GM18867 (cell line): ENCODE measurements at regions not wholly inside any gene's neighbourhood (a gene's known extent, or its start where the extent isn't known, plus 50 kb on each side); places are given as distances from the start of the nearest gene placed in this dataset.
"Not testable (repeated sequence)": the region's sequence is repeated elsewhere in the genome, so short reads cannot be mapped to it uniquely, and the experiment has no call there.

Experiments used
- ATAC-seq: cut with Tn5 transposase; IDR thresholded peaks from one replicate; pipeline ENCODE4 v1.9.1; 2021; ENCODE audit warnings: mild to moderate bottlenecking, moderate library complexity; ENCODE audit not compliant: unreplicated experiment

- no peak for ATAC-seq
Measured at GRCh38 chr9:74132986-74133385, 364.1 kb upstream of the RORB start.

- ATAC-seq: no peak
Measured at GRCh38 chr9:74133921-74134320, 363.2 kb upstream of the RORB start.

- no peak for ATAC-seq
Measured at GRCh38 chr9:74138182-74138581, 359.0 kb upstream of the RORB start.

GRCh38 chr9:74140141-74140540 lies 357.0 kb upstream of the RORB start:
- no peak for ATAC-seq

- no peak for ATAC-seq
Measured at GRCh38 chr9:74147906-74148305, 349.2 kb upstream of the RORB start.

GRCh38 chr9:74172874-74173273 lies 324.3 kb upstream of the RORB start:
- peak; percentile 99 for ATAC-seq

- ATAC-seq: peak; percentile 29
Measured at GRCh38 chr9:74173284-74173683, 323.9 kb upstream of the RORB start.

GRCh38 chr9:74197771-74198170 lies 299.4 kb upstream of the RORB start:
- not testable (repeated sequence) for ATAC-seq

- ATAC-seq: no peak
Measured at GRCh38 chr9:74205056-74205455, 292.1 kb upstream of the RORB start.

- ATAC-seq: no peak
Measured at GRCh38 chr9:74218385-74219063, 278.6 kb upstream of the RORB start.

GRCh38 chr9:74220327-74220726 lies 276.8 kb upstream of the RORB start:
- no peak for ATAC-seq

GRCh38 chr9:74236857-74237256 lies 260.3 kb upstream of the RORB start:
- ATAC-seq: no peak

GRCh38 chr9:74245866-74246497 lies 251.2 kb upstream of the RORB start:
- ATAC-seq: no peak

GRCh38 chr9:74255489-74255984 lies 241.6 kb upstream of the RORB start:
- ATAC-seq: no peak

- no peak for ATAC-seq
Measured at GRCh38 chr9:74275872-74276508, 221.1 kb upstream of the RORB start.

- ATAC-seq: peak; percentile 86
Measured at GRCh38 chr9:74277532-74277931, 219.6 kb upstream of the RORB start.

GRCh38 chr9:74281674-74282073 lies 215.5 kb upstream of the RORB start:
- peak; percentile 49 for ATAC-seq

GRCh38 chr9:74282526-74283253 lies 214.4 kb upstream of the RORB start:
- no peak for ATAC-seq

- ATAC-seq: no peak
Measured at GRCh38 chr9:74284581-74285450, 212.3 kb upstream of the RORB start.

- no peak for ATAC-seq
Measured at GRCh38 chr9:74293479-74293878, 203.7 kb upstream of the RORB start.
